GM19240 (cell line): ENCODE measurements at regions not wholly inside any gene's neighbourhood (a gene's known extent, or its start where the extent isn't known, plus 50 kb on each side); places are given as distances from the start of the nearest gene placed in this dataset.

Source experiments
- DNase-seq: peaks from one replicate; pipeline ENCODE4 v3.0.0; 2011; ENCODE audit warnings: low spot score; ENCODE audit not compliant: insufficient read length

DNA sequence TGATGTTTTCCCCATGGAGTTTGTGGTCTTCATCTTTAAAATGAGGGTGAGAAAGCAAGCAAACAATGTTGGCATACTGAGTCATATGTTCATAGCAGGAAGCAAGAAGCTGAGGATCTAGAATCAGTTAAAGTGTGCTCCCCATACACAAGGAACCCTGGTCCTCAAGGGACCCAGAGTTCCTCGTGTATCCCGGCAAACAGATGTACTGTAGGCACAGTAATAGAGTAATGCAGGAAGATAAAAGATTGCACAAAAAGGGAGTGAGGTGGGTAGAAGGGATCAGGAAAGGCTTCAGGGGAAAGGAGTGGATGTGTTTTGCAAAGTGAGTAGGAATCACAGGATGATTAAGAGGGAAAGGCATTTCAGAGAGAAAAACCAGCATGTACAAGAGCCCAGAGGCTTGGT lies 412.3 kb upstream of the CDH11 start:
- DNase-seq: no peak

DNA sequence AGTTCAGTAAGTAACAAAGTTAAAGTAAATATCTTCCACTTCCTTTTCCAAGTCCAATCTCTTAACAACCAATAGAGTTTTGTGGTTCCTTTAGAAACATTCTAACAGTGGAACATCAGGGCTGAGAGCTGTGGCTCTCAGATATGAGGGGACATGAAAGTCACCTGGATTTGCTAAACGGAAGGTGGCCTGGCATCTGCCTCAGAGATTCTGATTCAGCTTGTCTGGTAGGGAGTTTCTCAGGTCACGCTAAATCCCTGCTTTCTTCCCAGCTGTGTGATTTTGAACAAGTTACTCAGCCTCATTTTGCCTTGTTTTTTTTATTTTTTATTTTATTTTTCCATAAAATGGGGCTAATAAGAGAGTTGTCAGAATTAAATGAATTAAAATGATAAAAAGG lies 411.0 kb upstream of the CDH11 start:
- DNase-seq: no peak

DNA sequence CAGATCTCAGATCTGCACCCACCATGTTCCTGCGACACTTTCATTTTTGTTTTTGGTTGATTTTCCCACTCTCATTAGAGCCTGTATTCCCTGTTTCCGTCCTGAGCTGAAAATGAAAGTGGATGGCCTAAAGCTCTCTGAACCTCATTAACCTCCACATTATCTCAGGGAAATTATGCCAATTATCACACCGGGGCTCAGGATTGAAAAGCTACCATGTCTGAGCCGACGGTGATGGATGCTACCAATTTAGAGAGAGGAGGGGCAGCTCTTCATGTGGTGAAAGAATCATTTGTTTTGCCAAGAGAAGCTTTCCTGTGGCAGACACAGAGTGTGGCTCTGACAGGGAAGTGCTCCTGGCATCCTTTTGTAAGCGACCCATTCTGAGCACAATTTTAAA lies 410.4 kb upstream of the CDH11 start:
- no peak for DNase-seq

DNA sequence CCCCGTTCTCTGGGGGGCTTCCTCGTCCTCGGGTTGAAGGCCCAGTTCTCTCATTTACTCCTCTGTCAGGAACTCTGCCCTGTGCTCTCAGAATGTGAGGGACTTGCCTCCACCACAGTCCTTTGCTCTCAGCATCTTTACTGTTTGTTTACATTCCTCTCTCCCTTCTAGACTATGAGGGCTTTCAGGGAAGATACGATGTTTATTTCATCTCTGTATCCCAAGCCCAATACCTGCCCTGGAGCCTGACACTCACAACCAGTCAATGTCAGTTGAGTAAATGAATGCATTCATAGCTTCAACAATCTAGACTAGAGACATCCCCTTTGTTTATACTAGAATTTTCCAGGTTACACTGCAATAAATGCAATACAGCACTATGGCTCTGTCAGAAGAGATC lies 409.6 kb upstream of the CDH11 start:
- DNase-seq: no peak

DNA sequence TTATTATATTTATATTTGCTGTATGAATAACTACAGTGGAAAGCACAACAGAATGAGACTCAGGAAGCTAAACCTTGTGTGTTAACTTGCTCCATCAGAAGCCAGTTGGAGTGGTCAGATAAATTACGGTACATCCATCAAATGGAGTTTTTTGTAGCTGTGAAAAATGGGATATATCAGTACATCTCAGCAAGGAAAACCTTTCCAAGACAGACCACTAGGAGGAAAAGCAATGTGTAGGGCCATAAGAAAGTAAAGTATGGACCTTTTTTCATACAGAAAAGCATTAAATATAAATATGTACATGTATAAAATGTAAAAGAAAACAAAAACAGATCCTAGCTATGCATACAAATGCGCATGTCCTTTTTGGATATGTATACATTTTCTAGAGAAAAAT lies 403.8 kb upstream of the CDH11 start:
- no peak for DNase-seq

DNA sequence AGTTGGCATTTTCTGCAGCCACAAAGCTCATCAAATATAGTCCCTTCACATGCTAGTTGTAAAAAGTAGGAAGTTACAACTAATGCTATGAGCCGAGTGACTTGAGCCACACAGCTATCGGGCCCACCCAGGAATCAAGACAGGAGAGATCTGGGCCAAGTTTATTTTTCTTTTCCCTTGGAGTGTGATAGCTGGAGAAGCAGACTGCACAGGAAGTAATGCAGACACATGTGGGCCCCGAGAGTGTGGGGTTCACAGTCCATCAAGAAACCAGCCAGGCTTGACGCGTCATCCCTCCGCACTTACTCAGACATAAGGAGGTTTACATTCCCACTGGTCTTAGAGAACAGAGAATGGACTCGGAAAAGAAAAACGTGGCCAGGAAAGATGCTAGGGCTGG lies 403.1 kb upstream of the CDH11 start:
- DNase-seq: no peak

DNA sequence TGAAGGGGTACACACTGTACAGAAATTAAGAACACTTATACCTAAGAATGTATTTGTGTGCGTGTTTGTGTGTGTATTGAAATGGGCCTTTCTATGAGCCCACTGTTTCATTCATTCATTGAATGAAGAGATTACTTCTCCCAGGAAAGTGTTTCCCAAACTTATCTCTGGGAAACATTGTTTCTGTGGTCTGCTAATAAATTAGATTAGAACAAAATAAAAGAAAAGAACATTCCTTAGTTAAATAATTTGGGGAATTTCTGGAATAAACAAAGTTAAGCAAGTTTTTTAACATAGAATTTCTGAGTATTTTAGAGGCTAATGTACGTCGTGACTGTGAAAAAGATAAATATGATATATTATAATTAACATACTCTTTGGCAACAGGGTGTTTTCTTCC lies 402.4 kb upstream of the CDH11 start:
- DNase-seq: no peak

DNA sequence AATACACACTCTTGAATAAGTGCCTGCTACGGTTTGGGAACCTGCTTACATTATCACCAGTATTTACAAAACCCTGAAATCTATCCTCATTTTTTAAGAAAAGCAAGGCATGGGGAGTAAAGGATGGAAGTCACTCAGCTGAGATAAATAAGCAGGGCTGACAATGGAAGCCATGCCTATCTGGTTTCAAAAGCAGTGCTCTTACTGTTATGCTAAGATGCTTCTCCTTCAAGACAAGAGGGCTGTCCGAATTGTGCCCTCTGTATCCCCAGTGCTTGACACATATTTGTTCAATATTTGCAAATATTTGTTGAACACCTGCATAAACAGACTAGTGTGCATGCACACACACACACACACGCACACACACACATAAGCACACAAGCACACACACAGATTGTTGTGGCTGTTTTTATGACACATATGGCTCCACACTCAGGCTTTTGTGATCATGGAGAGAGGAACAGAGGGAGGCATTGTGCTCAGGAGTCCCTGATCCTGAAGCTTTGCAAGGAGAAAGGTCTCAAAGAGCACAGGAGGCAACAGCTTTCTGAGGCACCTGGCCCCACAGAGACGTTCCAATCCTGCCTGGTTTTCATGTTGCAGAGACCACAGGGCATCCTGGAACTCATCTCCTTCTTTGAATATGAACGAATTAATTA lies 401.6 kb upstream of the CDH11 start:
- DNase-seq: no peak

DNA sequence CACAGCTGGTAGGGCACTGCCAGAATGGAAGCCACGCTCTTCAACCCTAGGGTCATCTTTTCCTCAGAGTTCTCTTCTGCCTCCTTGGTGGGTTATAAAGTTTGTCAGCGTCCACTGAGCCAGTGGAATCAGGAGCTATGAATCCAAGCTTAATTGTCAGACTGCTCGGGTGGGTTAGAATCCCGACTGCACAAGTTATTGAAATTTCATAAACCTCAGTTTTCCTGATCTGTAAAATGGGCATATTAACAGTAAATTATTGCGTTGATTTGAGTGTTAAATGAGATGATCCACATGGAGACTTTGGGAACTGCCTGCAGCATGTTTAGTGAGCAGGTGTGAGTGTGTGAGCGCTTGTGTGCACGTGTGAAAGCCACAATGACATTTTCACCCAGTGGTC lies 400.5 kb upstream of the CDH11 start:
- no peak for DNase-seq

DNA sequence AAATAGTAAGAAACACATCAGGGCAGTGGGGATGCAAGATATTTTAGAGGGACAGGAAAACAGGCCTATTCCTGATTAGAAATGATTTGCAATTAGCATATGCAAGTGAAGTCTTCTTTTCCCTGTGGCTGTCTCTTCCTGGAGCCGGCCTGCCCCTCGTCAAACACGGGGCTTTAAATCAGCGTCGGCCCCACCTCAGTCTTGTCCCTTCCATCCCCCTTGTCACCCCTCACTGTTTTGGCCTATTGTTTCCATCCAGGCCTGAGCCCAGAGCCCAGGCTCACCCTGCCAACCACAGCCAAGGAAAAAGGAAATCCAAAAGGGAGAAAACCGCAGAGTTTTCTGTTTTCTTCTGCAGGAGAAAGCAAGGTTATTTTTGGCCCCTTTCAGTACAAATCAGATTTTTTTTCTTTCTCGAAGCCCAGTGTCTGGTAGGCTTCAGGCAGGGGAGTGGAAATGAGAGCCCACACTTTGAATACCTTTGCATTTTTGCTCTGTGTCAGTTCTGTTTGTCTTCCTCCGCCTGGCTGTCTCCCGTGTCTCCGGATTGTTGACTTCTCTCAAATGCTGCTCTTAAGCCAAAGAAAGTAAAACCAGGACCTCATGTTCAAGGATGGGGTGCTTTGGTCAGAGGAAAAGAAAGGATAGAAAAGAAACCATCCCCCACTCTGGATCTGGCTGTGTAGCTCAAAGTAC lies 399.9 kb upstream of the CDH11 start:
- DNase-seq: no peak

DNA sequence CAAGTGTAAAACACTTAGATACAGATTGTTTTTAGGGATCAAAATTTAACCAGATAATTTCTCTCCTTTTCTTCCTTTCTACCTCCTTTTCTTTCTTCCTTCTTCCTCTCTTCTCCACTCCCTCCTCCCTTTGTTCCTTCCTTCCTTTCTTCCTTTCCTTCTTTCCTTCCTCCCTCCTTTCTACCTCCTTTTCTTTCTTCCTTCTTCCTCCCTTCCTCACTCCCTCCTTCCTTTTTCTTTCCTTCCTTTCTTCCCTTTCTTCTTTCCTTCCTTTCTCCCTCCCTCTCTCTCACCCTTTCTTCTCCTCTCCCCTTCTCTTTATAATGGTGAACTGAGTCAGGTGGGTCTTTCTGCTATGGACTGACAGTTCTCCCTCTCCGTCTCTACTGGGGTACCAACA lies 397.5 kb upstream of the CDH11 start:
- no peak for DNase-seq

DNA sequence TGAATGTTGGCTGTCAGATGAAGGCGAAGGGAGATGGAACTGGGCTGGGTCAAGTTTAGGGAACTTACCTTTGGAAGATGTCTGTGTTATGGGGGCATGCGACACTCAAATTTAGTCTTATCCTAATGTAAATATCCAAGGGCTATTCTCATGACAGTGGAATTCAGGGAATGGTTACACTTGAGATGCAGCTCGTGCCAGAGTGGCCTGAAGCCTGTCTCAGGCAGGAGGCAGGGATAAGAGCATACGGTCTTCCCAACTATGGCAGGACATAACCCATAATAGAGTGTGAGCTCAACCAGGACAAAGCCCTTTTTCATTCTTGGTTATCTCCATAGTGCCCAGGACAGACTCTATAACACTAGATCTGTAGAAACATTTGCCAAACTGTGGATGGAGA lies 393.3 kb upstream of the CDH11 start:
- DNase-seq: no peak

DNA sequence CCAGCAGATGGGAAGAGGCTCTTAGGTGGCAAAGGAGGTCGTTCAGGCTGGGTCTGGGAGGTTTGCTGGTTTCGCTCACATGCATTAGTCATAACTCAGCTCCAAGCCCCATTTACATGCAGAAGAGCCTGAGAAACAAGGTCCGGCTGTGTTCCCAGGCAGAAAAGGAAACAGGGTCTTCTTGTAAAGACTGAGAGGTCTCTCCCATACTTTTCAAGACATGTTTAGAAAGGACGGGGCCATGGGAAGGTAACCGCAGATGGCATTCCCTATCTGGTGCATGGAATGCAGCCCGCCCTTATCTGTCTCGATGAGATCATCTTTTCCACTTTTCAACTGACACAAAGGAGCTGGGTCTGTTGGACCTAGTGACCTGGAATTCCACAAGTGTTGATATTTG lies 389.0 kb upstream of the CDH11 start:
- no peak for DNase-seq

DNA sequence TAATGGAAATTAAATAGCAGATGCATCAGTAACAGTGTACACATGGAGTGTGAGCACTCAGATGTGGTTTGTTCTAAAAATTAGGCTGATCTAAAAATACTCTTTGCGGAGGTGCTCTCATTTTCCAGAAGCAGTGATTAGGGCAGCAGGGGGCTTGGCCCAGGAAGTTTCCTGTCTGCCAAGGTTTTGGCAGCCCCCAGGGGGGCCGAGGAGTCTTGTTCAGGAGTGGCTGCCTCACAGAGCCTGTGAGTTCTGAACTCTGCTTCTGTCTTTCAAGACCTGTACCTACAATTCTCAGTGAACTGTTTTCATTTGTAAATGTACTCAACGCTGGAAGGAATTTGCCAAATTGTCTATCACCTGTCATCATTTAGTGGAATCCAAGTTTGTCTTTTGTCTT lies 388.4 kb upstream of the CDH11 start:
- DNase-seq: no peak

DNA sequence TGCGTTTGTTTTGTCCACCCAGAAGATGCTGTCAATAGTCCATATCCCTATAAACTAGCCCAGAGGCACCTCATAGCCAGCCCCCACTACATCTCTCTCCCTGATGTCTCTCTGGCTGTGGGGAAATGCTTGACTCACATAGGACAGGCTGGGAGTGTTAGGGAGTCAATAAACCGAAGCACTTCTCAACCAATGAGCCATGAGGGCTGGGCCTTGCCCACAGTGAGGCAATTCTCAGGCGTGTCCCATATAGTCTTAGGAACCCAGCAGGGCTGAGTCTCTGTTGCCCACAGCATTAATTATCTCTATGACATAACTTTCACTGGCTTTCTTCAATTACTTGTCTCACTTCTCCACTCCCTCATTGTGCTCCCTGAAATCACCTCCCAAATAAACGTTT lies 387.3 kb upstream of the CDH11 start:
- no peak for DNase-seq

DNA sequence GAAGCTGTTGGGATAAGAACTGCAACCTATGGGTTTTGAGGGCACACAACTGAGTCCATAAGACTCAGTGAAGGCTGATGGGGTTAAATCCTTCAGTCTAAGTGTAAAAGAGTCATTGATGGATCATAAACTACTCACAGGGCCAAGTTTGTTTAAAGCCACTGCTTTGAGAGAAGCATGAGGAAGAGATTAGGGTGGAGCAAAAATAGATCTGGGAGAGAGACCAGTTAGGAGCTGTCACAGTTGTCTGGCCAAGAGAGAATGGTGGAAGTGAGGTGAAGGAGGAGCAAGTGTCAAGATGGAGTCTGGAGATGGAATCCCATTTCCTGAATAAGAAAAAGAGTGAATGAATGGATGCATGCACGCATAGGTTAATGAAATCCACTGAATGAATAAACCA lies 379.1 kb upstream of the CDH11 start:
- DNase-seq: no peak

DNA sequence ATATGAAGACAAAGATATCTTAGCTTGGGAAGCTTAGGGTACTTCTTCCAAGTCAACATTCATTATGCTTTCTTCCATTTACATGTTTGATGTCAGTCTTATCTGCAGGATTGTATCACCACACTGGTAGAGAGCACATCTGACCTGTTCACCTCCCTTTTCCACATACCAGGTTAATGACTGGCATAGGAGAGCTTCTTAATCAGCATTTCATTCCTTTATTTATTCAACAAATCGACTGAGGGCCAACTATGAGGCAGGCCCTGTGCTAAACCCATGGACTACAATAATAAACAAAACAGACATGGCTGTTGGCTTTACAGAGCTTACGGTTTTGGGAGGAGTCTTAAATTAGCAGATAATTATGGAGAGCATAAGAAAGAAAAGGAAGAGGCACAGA lies 378.1 kb upstream of the CDH11 start:
- no peak for DNase-seq

DNA sequence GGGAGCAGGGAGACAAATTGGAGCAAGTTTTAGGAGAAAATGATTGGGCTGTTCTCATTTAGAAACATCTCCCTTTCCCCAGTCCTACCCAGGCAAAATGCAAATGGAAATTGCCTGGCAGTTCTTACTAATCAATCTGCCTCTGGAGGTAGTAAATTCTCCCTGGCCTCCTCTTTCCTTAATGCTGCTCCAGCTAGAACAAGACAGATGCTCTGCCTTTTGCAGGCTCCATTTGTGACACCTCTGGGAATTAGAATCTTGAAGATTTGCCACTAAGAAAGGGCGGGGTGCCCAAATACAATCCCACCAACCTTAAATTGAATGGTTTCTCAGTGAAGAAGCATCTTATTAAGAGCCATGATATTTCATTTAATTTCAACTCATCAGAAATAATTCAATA lies 377.7 kb upstream of the CDH11 start:
- no peak for DNase-seq

DNA sequence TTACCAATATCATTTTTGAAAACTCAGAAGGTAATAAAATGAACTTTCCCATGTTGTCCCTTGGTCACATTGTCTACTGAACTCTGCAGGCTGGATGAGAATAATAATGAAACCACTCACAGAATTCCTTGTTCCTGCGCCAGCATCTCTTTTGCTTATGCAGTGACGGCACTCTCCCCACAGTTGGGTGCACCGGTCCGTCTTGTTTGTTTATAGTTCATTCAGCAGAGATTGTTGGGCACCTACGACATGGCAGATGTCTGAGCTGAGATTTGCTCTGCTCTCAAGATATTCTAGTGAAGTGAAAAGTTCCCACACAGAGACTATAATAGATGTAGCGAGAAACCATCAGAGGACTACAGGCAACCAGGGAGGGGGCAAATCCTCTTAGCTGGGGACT lies 375.7 kb upstream of the CDH11 start:
- no peak for DNase-seq

DNA sequence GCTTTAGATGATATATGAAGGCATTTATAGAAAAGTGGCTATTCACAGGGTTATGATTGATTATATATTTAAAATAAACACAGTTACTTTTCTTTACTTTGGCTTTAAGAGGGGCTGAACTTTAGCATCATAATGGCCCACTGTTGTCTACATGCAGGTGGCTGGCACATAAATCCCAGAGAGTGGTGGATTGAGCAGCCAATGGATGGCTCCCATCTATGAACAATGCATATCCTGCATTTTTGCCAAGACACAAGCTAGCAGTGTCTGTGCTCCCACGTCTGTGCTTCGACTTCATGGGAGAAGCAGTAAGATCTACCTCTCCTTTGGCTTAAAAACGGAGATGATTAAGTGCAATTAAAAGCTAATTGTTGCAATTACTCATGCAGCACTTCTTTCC lies 373.2 kb upstream of the CDH11 start:
- DNase-seq: no peak

DNA sequence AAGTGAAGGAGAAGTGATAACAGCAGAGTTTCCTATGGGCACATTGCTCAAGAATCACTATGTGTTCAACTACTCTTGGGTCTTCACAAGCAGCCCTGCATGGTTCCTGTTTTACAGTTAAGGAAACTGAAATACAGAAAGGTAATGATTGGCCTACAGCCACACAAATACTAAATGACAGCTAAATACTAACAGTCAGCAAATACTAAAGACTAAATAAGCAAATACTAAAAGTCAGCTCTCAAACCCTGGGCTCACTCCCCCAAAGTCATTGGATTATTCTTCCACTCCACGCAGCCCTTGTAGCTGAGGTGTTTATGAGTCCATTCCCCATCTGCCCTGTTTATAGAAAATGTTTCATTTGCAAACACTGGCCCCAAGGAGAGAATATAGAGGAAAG lies 372.7 kb upstream of the CDH11 start:
- no peak for DNase-seq

DNA sequence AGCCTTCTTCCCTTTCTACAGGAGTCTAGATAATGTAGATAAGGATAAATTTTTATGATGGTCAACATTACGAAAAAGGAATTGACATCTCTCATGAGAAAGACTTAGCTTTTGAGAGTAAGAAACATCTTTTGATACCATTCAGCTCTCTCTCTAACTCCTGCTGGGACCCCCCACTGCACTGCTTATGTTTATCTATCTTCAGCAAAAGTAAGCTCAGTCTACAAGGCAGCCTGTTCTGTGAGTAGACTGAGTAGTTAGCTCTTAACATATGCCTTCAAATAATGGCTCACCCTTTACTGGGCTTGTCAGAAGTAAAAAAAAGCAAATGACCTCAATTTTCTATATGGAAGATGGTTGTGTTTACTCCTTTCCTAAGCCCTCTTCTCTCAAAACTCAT lies 372.2 kb upstream of the CDH11 start:
- DNase-seq: no peak

DNA sequence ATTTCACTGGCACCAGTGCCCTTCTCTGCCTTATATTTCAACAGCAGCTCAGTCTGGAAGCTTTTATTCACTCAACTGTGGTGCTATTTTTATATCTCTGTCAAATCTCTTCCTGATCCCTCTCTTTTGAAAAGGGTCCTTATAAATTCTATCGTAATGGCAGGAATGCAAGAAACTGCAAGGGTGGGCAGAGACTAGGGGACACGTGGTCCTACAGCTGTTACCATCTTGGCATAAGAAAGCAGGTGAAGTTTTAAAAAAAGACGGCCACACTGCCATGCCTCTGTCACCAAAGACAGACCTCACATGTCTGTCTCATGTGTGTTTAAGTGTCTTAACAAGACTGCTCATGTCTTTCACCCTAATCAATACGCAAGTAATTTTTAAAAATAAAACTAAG lies 368.4 kb upstream of the CDH11 start:
- DNase-seq: no peak
